GM06990 (cell line): ENCODE measurements at regions not wholly inside any gene's neighbourhood (a gene's known extent, or its start where the extent isn't known, plus 50 kb on each side); places are given as distances from the start of the nearest gene placed in this dataset.

ENCODE experiments used
- DNase-seq: peaks from one replicate; pipeline ENCODE4 v3.0.0-alpha.2; 2011; ENCODE audit not compliant: insufficient read length; ENCODE audit errors: extremely low read depth
- H3K27me3 ChIP-seq: replicated peaks from 2 replicates; pipeline ENCODE4 v1.6.0; 2011; ENCODE audit warnings: low read length; ENCODE audit not compliant: control insufficient read depth, insufficient read depth
- H3K36me3 ChIP-seq: 2 replicates; pipeline ENCODE4 v1.5.1; 2011; ENCODE audit warnings: low read length; ENCODE audit not compliant: control insufficient read depth, insufficient read depth
- H3K4me3 ChIP-seq: replicated peaks from 2 replicates; pipeline ENCODE4 v1.5.1; 2011; ENCODE audit warnings: low read depth, mild to moderate bottlenecking, control low read depth, low read length
- TF ChIP-seq, protein P1 (sequence below): IDR thresholded peaks from 2 replicates; pipeline ENCODE4 v1.5.1; 2011; ENCODE audit warnings: low read length, control low read depth, mild to moderate bottlenecking, inconsistent platforms; ENCODE audit not compliant: insufficient read depth, poor library complexity, severe bottlenecking

DNA sequence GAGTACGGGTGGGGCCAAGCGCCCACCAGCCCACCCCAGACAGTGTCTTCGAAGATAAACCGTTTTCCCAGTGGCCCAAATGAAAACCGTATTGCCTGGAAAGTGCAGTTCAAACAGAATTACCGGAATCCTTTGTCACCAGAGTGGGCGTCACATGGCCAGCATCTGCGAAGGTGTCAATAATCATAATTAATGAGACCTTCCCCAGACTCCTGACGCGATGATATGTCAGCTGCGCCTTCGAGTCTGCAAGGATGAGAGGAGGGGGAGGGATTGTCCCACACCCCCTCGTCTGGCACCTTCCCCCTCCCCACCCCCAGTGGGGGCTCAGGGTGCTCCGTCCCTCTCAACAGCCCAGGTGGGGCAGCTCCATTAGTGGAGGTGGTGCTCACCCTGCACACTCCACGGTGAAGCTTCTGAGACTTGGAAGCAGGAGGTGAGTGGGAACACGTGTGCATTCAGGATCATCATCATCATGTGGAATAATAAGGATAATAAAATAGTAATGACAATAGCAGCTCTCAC, 215.1 kb downstream of the PTPRU start:
- DNase-seq, result no peak
- TF ChIP-seq, protein P1, sequence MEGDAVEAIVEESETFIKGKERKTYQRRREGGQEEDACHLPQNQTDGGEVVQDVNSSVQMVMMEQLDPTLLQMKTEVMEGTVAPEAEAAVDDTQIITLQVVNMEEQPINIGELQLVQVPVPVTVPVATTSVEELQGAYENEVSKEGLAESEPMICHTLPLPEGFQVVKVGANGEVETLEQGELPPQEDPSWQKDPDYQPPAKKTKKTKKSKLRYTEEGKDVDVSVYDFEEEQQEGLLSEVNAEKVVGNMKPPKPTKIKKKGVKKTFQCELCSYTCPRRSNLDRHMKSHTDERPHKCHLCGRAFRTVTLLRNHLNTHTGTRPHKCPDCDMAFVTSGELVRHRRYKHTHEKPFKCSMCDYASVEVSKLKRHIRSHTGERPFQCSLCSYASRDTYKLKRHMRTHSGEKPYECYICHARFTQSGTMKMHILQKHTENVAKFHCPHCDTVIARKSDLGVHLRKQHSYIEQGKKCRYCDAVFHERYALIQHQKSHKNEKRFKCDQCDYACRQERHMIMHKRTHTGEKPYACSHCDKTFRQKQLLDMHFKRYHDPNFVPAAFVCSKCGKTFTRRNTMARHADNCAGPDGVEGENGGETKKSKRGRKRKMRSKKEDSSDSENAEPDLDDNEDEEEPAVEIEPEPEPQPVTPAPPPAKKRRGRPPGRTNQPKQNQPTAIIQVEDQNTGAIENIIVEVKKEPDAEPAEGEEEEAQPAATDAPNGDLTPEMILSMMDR, result no peak
- H3K27me3 ChIP-seq, result no peaks in the 10 kb centered on the region; the same call in 1 of the 2 replicates
- no peaks in the 10 kb centered on the region for H3K36me3 ChIP-seq
- H3K4me3 ChIP-seq, result no peak overlapping the region

DNA sequence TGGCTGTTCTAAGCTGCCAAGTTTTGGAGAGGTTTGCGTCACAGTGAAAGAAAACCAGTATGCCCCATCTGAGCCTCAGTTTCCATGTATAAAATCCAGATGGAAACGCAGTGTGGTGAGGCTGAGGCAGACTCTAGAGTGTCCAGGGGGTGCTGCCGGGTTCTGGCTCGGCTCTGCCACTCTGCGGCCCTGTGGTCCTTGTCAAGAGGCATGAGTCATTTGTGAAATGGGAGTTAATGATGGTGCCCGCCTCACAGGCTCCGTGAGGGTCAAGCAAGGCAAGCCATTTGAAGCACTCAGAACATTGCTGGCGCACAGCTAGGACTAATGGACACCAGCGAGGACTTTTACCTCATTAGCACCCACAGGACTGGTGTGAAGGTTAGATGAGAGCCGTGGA, 214.3 kb downstream of the PTPRU start:
- Histone ChIP-seq H3K36me3 (no peaks in the 10 kb centered on the region), H3K27me3 (no peaks in the 10 kb centered on the region; the same call in 1 of the 2 replicates), H3K4me3 (no peak overlapping the region)
- no peak for DNase-seq
- TF ChIP-seq, protein P1, result no peak

DNA sequence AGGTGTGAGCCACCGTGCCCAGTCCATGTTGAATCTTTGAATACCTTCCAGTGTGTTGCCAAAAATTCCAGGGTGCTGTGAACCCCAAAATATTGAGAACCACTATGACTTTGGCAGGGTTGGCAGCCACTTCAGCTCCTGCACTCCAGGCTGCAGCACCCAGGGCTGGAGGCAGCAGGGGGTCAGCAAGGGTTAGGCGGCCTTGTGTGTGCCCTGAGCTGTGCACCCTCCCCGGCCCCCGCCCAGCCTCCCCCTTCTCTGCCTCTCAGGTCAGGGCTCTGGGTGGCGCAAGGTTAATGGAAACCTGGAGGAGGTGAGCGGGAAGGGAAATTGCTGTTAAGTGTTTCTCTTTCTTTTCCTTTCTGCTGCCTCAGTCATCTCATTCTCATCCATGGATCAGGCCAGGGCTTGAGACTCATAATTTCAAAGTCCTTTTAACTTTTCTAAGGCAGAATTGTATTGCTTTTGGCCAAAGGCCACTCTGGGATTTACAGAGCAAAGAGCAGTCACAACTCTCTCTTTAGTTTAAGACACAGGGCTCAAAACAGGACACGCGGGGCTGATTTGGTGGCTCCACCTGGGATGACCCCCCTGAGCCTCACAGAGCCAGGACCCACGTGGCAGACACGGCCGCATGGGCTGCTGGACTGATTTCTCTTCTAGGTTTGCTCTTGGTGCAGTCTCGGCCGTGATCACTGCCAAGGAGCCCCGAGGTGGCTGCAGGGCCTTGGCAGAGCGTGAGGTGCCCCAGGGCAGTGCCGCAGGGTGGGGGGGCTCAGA, 212.3 kb downstream of the PTPRU start:
- no peaks in the 10 kb centered on the region; the same call in 1 of the 2 replicates for H3K27me3 ChIP-seq
- DNase-seq, result no peak
- TF ChIP-seq, protein P1, result no peak
- H3K36me3 ChIP-seq, result no peaks in the 10 kb centered on the region
- no peak overlapping the region for H3K4me3 ChIP-seq

DNA sequence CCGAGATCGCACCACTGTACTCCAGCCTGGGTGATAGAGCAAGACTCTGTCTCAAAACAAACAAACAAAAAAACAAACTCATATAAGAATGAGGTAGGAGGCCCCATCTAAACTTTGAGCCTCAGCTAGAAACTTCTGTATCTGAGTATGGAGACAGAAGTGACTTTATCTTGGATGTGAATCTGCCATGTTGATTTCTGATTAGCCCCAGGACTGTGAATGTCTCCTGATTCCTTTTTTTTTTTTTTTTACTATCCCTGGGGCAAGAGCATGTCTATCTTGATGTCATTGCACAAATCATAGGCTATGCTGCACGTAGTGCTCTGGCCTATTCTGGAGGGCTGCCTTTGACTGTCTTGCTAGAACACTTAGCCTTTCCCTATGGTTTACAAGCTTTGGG, 211.0 kb downstream of the PTPRU start:
- TF ChIP-seq, protein P1, result no peak
- DNase-seq, result no peak
- Histone ChIP-seq H3K27me3 (no peaks in the 10 kb centered on the region; the same call in 1 of the 2 replicates), H3K36me3 (no peaks in the 10 kb centered on the region), H3K4me3 (no peak overlapping the region)

DNA sequence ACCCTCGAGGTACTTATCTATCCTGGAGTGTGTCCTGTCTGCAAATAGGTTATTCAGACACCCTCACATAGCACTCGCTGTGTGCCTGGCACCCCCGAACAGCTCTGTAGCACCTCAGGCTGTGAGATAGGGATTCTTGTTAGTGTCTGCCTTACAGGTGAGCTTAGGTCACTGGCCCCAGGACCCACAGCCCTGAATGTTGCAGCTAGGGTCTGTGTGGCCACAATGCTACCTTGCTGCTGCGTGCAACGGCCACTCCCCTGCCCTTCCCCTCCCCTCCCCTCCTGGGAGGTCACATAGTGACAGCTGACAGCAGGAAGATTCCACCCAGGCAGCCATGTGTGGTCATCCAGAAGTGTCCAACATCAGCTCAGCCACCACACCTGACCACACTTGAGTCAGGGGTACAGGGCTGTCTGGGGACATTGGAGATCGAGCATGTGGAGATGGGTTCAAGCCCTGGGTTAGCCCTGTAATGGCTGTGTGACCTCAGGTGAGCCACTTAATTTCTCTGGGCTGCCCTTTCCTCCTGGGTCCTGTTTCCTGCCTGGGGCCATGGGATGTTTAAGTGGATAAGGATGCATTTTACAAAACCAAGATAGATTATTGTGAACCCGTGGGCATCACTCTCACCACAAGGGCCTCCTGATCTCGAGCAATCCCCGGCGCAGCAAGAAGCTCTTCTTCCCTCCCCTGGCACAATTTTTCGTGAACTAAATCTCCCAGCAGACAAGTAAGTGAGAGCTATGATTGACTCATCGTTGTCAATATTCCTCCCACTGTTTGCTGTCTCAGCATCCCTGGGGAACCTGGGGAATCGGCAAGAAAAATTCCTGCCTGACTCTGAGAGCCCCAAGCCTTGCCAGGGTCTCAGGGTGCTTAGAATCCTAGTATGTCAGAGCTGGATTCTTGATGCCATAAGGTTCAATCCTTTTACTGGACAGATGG, 208.7 kb downstream of the PTPRU start:
- TF ChIP-seq, protein P1, result no peak
- peaks cover 1% of the 10 kb centered on the region for H3K27me3 ChIP-seq
- no peak for DNase-seq
- no peaks in the 10 kb centered on the region for H3K36me3 ChIP-seq
- H3K4me3 ChIP-seq, result no peak overlapping the region
